ENCODE measurements at regions not wholly inside any gene's neighbourhood (a gene's known extent, or its start where the extent isn't known, plus 50 kb on each side); places are given as distances from the start of the nearest gene placed in this dataset.

- no peak for TF ChIP-seq REPIN1 (tag by site-specific recombination; IDR thresholded peaks at IDR 0.05; ENCODE audit: low read depth)
- TF ChIP-seq SP2 (tag by site-specific recombination; IDR thresholded peaks at IDR 0.05) = no peak
- TF ChIP-seq ZNF660 (tag by site-specific recombination; IDR thresholded peaks at IDR 0.05) = no peak
- TF ChIP-seq ZBTB7A (tag by site-specific recombination; IDR thresholded peaks at IDR 0.05; ENCODE audit: low read depth) = no peak
- TF ChIP-seq ZSCAN5A (tag by site-specific recombination; IDR thresholded peaks at IDR 0.05) = no peak
- TF ChIP-seq ZNF555 (tag by site-specific recombination; conservative IDR thresholded peaks at IDR 0.05) = no peak
- no peak for TF ChIP-seq HOXC10 (CRISPR knock-in tag; IDR thresholded peaks at IDR 0.05)
- no peak for TF ChIP-seq KLF9 (tag by site-specific recombination; IDR thresholded peaks at IDR 0.05; ENCODE audit: low read depth)
- TF ChIP-seq ZNF658 (tag by site-specific recombination; IDR thresholded peaks at IDR 0.05) = no peak
- TF ChIP-seq AEBP2 (tag by site-specific recombination; IDR thresholded peaks at IDR 0.05; ENCODE audit: borderline replicate concordance) = no peak
- no peak for TF ChIP-seq ZNF792 (tag by site-specific recombination; IDR thresholded peaks at IDR 0.05)
- no peak for TF ChIP-seq ZNF514 (tag by site-specific recombination; IDR thresholded peaks at IDR 0.05)
- ChIA-PET POLR2A (no interaction called here), CTCF (no interaction called here)
- no peak overlapping the region for H3K4me3 ChIP-seq (ENCODE audit: low read depth, low read length)
- no peaks in the 10 kb centered on the region for H3K4me1 ChIP-seq (ENCODE audit: control insufficient read depth, insufficient read depth, low read length)
- no peaks in the 10 kb centered on the region for H3K9me3 ChIP-seq (ENCODE audit: control insufficient read depth, insufficient read depth, low read depth, low read length)
- H3K36me3 ChIP-seq (ENCODE audit: control insufficient read depth in 2 of 2, insufficient read depth in 1 of 2, low read length in 2 of 2) = no peaks in the 10 kb centered on the region
- no peak overlapping the region for H3K27ac ChIP-seq (ENCODE audit: extremely low read depth, low read depth, low read length)
Measured at GRCh38 chr2:151067658-151068369, 193.8 kb downstream of the RBM43 start.

- H3K4me3 ChIP-seq (ENCODE audit: low read depth, low read length) = no peak overlapping the region
- H3K4me1 ChIP-seq (ENCODE audit: control insufficient read depth, insufficient read depth, low read length) = no peaks in the 10 kb centered on the region
- no peaks in the 10 kb centered on the region for H3K9me3 ChIP-seq (ENCODE audit: control insufficient read depth, insufficient read depth, low read depth, low read length)
- no peaks in the 10 kb centered on the region for H3K36me3 ChIP-seq (ENCODE audit: control insufficient read depth in 2 of 2, insufficient read depth in 1 of 2, low read length in 2 of 2)
- ChIA-PET CTCF (interaction anchor here (0.5 kb wide), 1 partner anchor 336 kb away, joined by 3 read pairs; no protein-coding TSS in a partner anchor), POLR2A (no interaction called here)
- no peak overlapping the region for H3K27ac ChIP-seq (ENCODE audit: extremely low read depth, low read depth, low read length)
- 0 out of 2 replicates have a peak, but pooled peaks have one; percentile 17 for TF ChIP-seq ZBTB21 (tag by site-specific recombination; IDR thresholded peaks at IDR 0.05)
- no peak for TF ChIP-seq ZNF148 (tag by site-specific recombination; IDR thresholded peaks at IDR 0.05; ENCODE audit: borderline replicate concordance)
- no peak for TF ChIP-seq REPIN1 (tag by site-specific recombination; IDR thresholded peaks at IDR 0.05; ENCODE audit: low read depth)
- no peak for TF ChIP-seq ZFP69B (tag by site-specific recombination; IDR thresholded peaks at IDR 0.05)
- no peak for TF ChIP-seq ZNF514 (tag by site-specific recombination; IDR thresholded peaks at IDR 0.05)
- TF ChIP-seq ZNF548 (tag by site-specific recombination; IDR thresholded peaks at IDR 0.05) = no peak
- TF ChIP-seq ZNF596 (tag by site-specific recombination; IDR thresholded peaks at IDR 0.05) = no peak
- no peak for TF ChIP-seq OVOL3 (tag by site-specific recombination; IDR thresholded peaks at IDR 0.05)
- no peak for TF ChIP-seq ZEB2 (tag by site-specific recombination; IDR thresholded peaks at IDR 0.05)
- TF ChIP-seq TRIM28 (IDR thresholded peaks at IDR 0.05; ENCODE audit: borderline replicate concordance, low read length) = peak; percentile 97
- TF ChIP-seq ZNF513 (tag by site-specific recombination; IDR thresholded peaks at IDR 0.05) = no peak
- 0 out of 2 replicates have a peak, but pooled peaks have one; percentile 13 for TF ChIP-seq ZNF843 (tag by site-specific recombination; IDR thresholded peaks at IDR 0.05)
- no peak for TF ChIP-seq ZNF791 (tag by site-specific recombination; IDR thresholded peaks at IDR 0.05)
- TF ChIP-seq ZNF629 (tag by site-specific recombination; IDR thresholded peaks at IDR 0.05) = 0 out of 2 replicates have a peak, but pooled peaks have one; percentile 27
- TF ChIP-seq ZNF26 (tag by site-specific recombination; IDR thresholded peaks at IDR 0.05) = no peak
- TF ChIP-seq ZNF449 (tag by site-specific recombination; IDR thresholded peaks at IDR 0.05) = no peak
Measured at GRCh38 chr2:151063271-151063670, 198.4 kb downstream of the RBM43 start.

Measured in HEK293 (cell line).